ENCODE measurements at regions not wholly inside any gene's neighbourhood (a gene's known extent, or its start where the extent isn't known, plus 50 kb on each side); places are given as distances from the start of the nearest gene placed in this dataset.

- no peak for DNase-seq
- Histone ChIP-seq H3K27ac (no peak overlapping the region), H3K27me3 (replicated peaks in 1 of 7) (peaks cover 0 to 26% (median 0%) of the 10 kb centered on the region in 7 donors), H3K9me3 (no peaks in the 10 kb centered on the region), H3K4me1 (no peaks in the 10 kb centered on the region), H3K36me3 (no peaks in the 10 kb centered on the region), H3K4me3 (no peak overlapping the region)
- no peak for TF ChIP-seq CTCF (IDR thresholded peaks at IDR 0.05 in 8 of 11, conservative IDR thresholded peaks at IDR 0.05 in 3 of 11)
- TF ChIP-seq POLR2A (IDR thresholded peaks at IDR 0.05) = no peak
- TF ChIP-seq POLR2AphosphoS5 (IDR thresholded peaks at IDR 0.05) = no peak
- 76 to 91% (median 80%) methylated on average over 5 of the region's 5 CpGs for WGBS, 5 donors
- intact Hi-C loops (cut with DNase I; ENCODE audit: low total_unique reads) = no loop called here
Observed at GRCh38 chr15:26134152-26134551, 271.0 kb upstream of the ATP10A start.

- intact Hi-C loops (cut with DNase I; ENCODE audit: low total_unique reads) = no loop called here
- Histone ChIP-seq H3K4me3 (no peak overlapping the region), H3K27ac (no peak overlapping the region), H3K9me3 (no peaks in the 10 kb centered on the region), H3K36me3 (no peaks in the 10 kb centered on the region), H3K4me1 (no peaks in the 10 kb centered on the region), H3K27me3 (replicated peaks in 1 of 7) (peaks cover 0 to 27% (median 0%) of the 10 kb centered on the region in 7 donors)
- WGBS, 5 donors = 54 to 61% (median 60%) methylated on average over 3 of the region's 3 CpGs
- DNase-seq = no peak
- no peak for TF ChIP-seq POLR2AphosphoS5 (IDR thresholded peaks at IDR 0.05)
- no peak for TF ChIP-seq CTCF (IDR thresholded peaks at IDR 0.05 in 8 of 11, conservative IDR thresholded peaks at IDR 0.05 in 3 of 11)
- TF ChIP-seq POLR2A (IDR thresholded peaks at IDR 0.05) = no peak
Observed at GRCh38 chr15:26132811-26133210, 269.7 kb upstream of the ATP10A start.

GRCh38 chr15:26129852-26130251, 266.7 kb upstream of the ATP10A start:
- H3K4me1 ChIP-seq = no peaks in the 10 kb centered on the region
- H3K4me3 ChIP-seq = no peak overlapping the region
- no peak overlapping the region for H3K27ac ChIP-seq
- no peak for TF ChIP-seq POLR2AphosphoS5 (IDR thresholded peaks at IDR 0.05)
- no peak for TF ChIP-seq POLR2A (IDR thresholded peaks at IDR 0.05)
- TF ChIP-seq CTCF (IDR thresholded peaks at IDR 0.05 in 8 of 11, conservative IDR thresholded peaks at IDR 0.05 in 3 of 11) = no peak
- H3K27me3 ChIP-seq (replicated peaks in 1 of 7) = peaks cover 0 to 27% (median 0%) of the 10 kb centered on the region in 7 donors
- H3K9me3 ChIP-seq = no peaks in the 10 kb centered on the region
- intact Hi-C loops (cut with DNase I; ENCODE audit: low total_unique reads) = no loop called here
- no peaks in the 10 kb centered on the region for H3K36me3 ChIP-seq
- WGBS, 5 donors = 41 to 52% (median 42%) methylated on average over 5 of the region's 5 CpGs
- DNase-seq = no peak

- H3K4me1 ChIP-seq = no peaks in the 10 kb centered on the region
- no peak for TF ChIP-seq POLR2A (IDR thresholded peaks at IDR 0.05)
- TF ChIP-seq POLR2AphosphoS5 (IDR thresholded peaks at IDR 0.05) = no peak
- no peak for TF ChIP-seq CTCF (IDR thresholded peaks at IDR 0.05 in 8 of 11, conservative IDR thresholded peaks at IDR 0.05 in 3 of 11)
- no peak for DNase-seq
- intact Hi-C loops (cut with DNase I; ENCODE audit: low total_unique reads) = no loop called here
- no peaks in the 10 kb centered on the region for H3K36me3 ChIP-seq
- H3K27ac ChIP-seq = no peak overlapping the region
- WGBS, 5 donors = 76 to 89% (median 80%) methylated on average over 7 of the region's 7 CpGs
- no peak overlapping the region for H3K4me3 ChIP-seq
- peaks cover 0 to 27% (median 0%) of the 10 kb centered on the region in 7 donors for H3K27me3 ChIP-seq (replicated peaks in 1 of 7)
- H3K9me3 ChIP-seq = no peaks in the 10 kb centered on the region
Observed at GRCh38 chr15:26128611-26129140, 265.5 kb upstream of the ATP10A start.
